Prostate gland (tissue), 2 donors: ENCODE measurements at regions not wholly inside any gene's neighbourhood (a gene's known extent, or its start where the extent isn't known, plus 50 kb on each side); places are given as distances from the start of the nearest gene placed in this dataset.

Experiments used
- CTCF ChIP-seq, 4 experiments: fragments of 200-600 bp in 2 of 4; fragments of 450-650 bp in 2 of 4; sonication (generic) in 2 of 4; IDR thresholded peaks; 1 replicate in 3 of 4; 2 replicates in 1 of 4; pipeline ENCODE4 v1.5.1; 2016 to 2019; ENCODE audit warnings: antibody characterized with exemption in 4 of 4, mild to moderate bottlenecking in 2 of 4, moderate library complexity in 2 of 4
- POLR2A ChIP-seq: fragments of 450-650 bp; IDR thresholded peaks from one replicate; pipeline ENCODE4 v1.6.1; 2016; ENCODE audit warnings: antibody characterized with exemption, mild to moderate bottlenecking

- TF ChIP-seq CTCF (IDR thresholded peaks at IDR 0.05): no peak
- TF ChIP-seq POLR2A: no peak
Observed at GRCh38 chr2:7771781-7772180, 854.6 kb downstream of the RNF144A start.
